Lower leg skin (tissue), 4 donors: ENCODE measurements at regions not wholly inside any gene's neighbourhood (a gene's known extent, or its start where the extent isn't known, plus 50 kb on each side); places are given as distances from the start of the nearest gene placed in this dataset.
"Not testable (repeated sequence)": the region's sequence is repeated elsewhere in the genome, so short reads cannot be mapped to it uniquely, and the experiment has no call there.

Experiments used
- DNase-seq, 2 donors: peaks; one replicate each; pipeline ENCODE4 v3.0.0-alpha.2; 2019; ENCODE audit warnings: low spot score in 2 of 2
- H3K4me3 ChIP-seq: fragments of 200-600 bp; sonication (generic); 2 replicates; pipeline ENCODE4 v1.5.1; 2017; ENCODE audit warnings: mild to moderate bottlenecking, low read depth; ENCODE audit not compliant: poor library complexity, severe bottlenecking
- POLR2A ChIP-seq, 2 donors: fragments of 450-650 bp; IDR thresholded peaks; one replicate each; pipeline ENCODE4 v1.6.1; 2016 to 2017; ENCODE audit warnings: antibody characterized with exemption in 2 of 2, mild to moderate bottlenecking in 1 of 2, moderate library complexity in 1 of 2
- WGBS, 2 donors: methylation state at CpG; one replicate each; pipeline ENCODE4 v1.1.5; 2018; 5-methylcytosine and 5-hydroxymethylcytosine counted together
- intact Hi-C: fragments of 100-400 bp; cut with DNase I; formaldehyde crosslinking; loops from one replicate; pipeline ENCODE4 v1.15.0; 2023; ENCODE audit warnings: low total_unique reads
- TF ChIP-seq, protein P1 (sequence below), 3 donors: fragments of 450-650 bp; IDR thresholded peaks; one replicate each; pipeline ENCODE4 v1.5.1; 2016; ENCODE audit warnings: antibody characterized with exemption in 3 of 3, mild to moderate bottlenecking in 3 of 3, moderate library complexity in 2 of 3

DNA sequence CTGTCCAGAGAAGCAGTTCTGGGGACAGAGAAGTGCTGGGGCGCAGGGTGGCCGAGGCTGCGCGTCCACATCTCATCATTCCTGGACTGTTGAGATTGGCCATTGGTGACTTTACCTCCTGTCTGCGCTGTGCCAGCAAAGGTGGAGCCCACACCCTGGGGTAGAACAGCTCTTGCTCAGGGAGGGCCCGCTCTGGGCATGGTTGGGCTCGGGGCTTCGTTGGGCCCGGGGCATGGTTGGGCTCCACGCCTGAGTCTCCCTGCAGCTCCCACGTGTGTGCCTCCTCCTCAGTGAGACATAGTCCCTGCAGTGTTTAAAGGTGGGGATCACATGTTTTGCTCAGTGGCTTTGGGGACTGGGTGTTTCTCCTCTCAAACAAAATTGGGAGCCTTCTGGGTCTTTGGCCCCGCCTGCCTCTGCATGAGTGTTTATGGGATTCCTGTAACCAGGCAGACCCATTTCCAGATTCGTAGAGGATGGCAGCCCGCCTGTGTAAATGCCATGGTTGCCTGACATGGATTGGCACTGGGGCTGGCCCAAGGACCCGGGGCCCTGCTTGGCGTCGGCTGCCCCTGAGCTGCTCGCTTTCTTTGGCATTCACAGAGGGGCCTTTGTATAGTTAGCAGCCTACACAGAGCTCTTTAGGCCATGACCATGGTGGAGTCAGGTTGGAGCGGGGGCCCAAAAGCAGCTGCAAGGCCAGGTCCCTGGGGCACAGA is 104.6 kb downstream of the TLR5 start:
- WGBS, 2 donors = 73 to 81% methylated on average over 14 to 18 of the region's 19 CpGs
- intact Hi-C loops = no loop called here
- TF ChIP-seq, protein P1, sequence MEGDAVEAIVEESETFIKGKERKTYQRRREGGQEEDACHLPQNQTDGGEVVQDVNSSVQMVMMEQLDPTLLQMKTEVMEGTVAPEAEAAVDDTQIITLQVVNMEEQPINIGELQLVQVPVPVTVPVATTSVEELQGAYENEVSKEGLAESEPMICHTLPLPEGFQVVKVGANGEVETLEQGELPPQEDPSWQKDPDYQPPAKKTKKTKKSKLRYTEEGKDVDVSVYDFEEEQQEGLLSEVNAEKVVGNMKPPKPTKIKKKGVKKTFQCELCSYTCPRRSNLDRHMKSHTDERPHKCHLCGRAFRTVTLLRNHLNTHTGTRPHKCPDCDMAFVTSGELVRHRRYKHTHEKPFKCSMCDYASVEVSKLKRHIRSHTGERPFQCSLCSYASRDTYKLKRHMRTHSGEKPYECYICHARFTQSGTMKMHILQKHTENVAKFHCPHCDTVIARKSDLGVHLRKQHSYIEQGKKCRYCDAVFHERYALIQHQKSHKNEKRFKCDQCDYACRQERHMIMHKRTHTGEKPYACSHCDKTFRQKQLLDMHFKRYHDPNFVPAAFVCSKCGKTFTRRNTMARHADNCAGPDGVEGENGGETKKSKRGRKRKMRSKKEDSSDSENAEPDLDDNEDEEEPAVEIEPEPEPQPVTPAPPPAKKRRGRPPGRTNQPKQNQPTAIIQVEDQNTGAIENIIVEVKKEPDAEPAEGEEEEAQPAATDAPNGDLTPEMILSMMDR (IDR thresholded peaks at IDR 0.05) = no peak
- TF ChIP-seq POLR2A (IDR thresholded peaks at IDR 0.05) = no peak
- no peak overlapping the region for H3K4me3 ChIP-seq
- no peak for DNase-seq

DNA sequence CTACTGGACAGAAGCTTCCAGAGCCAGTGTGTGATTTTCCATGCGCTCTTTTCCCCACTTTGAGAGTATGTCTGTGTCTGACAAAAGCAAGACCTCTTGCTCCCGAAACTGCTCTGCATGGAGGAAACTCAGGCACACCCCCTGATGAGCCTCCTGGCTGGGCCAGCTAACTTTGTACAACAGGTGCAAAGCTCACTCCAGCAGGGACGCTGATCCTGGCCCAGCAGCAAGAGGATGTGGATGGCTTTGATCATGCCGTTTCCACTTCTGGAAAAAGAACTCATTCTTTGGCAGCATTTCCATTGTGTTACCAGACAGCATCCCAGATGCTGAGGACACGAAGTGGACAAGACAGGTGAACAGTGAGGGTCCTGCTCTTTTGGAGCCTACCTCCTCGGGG is 103.1 kb downstream of the TLR5 start:
- WGBS, 2 donors = 59 to 66% methylated on average over 6 of the region's 6 CpGs
- intact Hi-C loops = no loop called here
- H3K4me3 ChIP-seq = no peak overlapping the region
- TF ChIP-seq, protein P1 (IDR thresholded peaks at IDR 0.05) = no peak
- no peak for TF ChIP-seq POLR2A (IDR thresholded peaks at IDR 0.05)
- DNase-seq = no peak

DNA sequence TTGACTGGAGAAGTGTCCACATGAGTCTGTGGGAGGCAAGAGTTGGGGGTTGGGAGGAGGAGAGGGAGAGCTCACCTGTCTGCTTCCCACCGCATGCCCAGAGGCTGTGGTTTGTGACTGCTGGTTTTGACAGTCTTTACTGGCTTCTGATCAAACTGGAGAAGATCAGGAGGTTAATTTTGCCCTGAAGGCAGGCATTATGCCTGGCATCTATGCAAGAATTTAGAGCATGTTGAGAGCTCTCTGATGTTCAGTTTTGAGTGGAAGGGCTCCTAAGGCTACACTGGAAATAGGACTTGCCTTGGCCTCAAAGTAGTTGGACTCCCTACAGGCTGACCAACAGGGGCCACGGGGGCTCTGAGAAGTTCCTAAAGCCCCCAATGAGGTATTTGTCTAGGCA is 101.6 kb downstream of the TLR5 start:
- TF ChIP-seq, protein P1 (IDR thresholded peaks at IDR 0.05) = no peak
- TF ChIP-seq POLR2A (IDR thresholded peaks at IDR 0.05) = no peak
- 26 to 38% methylated on average over 2 of the region's 2 CpGs for whole genome bisulfite sequencing, 2 donors
- intact Hi-C loops = no loop called here
- no peak overlapping the region for H3K4me3 ChIP-seq
- no peak for DNase-seq

DNA sequence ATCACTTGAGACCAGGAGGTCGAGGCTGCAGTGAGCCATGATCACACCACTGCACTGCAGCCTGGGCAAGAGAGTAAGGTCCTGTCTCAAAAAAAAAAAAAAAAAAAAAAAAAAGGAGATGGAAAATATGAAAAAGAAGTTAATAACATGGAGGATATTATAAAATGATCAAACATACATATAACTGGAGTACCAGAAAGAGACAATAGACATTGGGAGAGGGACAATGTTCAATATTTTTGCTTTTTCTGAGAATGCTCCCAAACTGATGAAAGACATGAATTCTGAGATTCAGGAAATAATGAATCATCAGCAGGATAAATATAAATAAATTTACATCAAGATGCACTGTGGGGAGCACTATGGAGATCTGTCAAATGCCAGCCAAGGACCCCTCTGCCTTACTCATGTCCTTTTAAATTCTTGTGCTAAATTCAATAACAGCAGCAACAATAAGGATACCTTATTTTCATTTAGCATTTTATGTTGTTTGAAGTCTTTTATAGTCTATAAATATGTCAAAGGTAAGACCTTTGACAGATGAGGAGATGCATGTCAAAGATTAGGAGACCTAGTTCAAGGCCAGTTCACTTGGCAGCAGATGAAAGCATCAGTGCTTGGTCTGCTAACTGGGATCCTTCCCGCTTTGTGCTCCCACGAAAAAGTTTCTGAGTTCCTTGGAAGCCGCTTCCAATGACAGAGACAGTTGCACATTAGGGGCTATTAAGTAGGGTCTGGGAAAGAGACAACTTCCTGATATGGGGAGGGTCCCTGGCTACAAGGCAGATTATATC is 97.7 kb downstream of the TLR5 start:
- no peak overlapping the region for H3K4me3 ChIP-seq
- no peak for DNase-seq
- WGBS, 2 donors = 74 to 75% methylated on average over 4 of the region's 4 CpGs
- TF ChIP-seq, protein P1 (IDR thresholded peaks at IDR 0.05) = no peak
- TF ChIP-seq POLR2A (IDR thresholded peaks at IDR 0.05) = no peak
- intact Hi-C loops = no loop called here

DNA sequence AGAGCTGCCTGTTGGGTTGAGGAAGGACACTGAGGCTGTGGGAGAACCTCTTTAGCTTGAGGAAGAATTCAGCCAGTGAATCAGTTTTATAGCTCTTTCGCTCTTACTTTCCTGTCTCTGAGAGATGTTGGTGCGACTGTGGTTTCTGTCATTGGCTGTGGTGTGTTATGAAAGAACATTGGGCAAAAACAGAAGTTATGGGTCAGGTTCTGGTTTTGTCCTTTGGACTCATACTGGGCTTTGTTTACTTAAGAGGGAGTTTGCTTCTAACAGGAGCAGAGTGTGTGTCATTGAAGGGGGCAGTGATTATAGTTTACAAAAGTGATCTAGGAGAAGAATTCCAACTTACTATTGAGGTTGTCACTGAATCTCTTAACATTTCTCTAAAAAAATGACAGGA is 97.0 kb downstream of the TLR5 start:
- no peak overlapping the region for H3K4me3 ChIP-seq
- DNase-seq = no peak
- TF ChIP-seq POLR2A (IDR thresholded peaks at IDR 0.05) = no peak
- TF ChIP-seq, protein P1 (IDR thresholded peaks at IDR 0.05) = no peak
- intact Hi-C loops = no loop called here
- WGBS, 2 donors = 93 to 98% methylated on average over 2 of the region's 2 CpGs

DNA sequence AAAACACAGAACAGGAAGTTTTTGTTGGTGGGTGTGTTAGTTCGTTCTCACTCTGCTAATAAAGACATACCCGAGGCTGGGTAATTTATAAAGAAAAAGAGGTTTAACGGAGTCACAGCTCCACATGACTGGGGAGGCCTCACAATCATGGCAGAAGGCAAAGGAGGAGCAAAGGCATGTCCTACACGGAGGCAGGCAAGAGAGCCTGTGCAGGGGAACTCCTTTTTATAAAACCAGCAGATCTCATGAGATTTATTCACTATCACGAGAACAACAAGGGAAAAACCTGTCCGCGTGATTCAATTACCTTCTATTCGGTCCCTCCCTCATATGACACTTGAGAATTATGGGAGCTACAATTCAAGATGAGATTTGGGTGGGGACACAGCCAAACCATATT is 96.6 kb downstream of the TLR5 start:
- intact Hi-C loops, DNase-seq, H3K4me3 ChIP-seq: not testable (repeated sequence)
- 90 to 95% methylated on average over 8 of the region's 8 CpGs for WGBS, 2 donors
